ENCODE measurements at regions not wholly inside any gene's neighbourhood (a gene's known extent, or its start where the extent isn't known, plus 50 kb on each side); places are given as distances from the start of the nearest gene placed in this dataset.

- H3K36me3 ChIP-seq (ENCODE audit: low read depth), result no peaks in the 10 kb centered on the region
- H3K9me3 ChIP-seq (ENCODE audit: severe bottlenecking), result no peaks in the 10 kb centered on the region
- no peak for TF ChIP-seq CTCF (IDR thresholded peaks at IDR 0.05; ENCODE audit: poor library complexity, severe bottlenecking)
- H3K27me3 ChIP-seq (ENCODE audit: insufficient read depth, poor library complexity, severe bottlenecking), result no peaks in the 10 kb centered on the region
- H3K4me1 ChIP-seq (ENCODE audit: insufficient read depth, poor library complexity, severe bottlenecking), result no peaks in the 10 kb centered on the region
- H3K27ac ChIP-seq (ENCODE audit: poor library complexity, severe bottlenecking), result no peak overlapping the region
- DNase-seq (ENCODE audit: low spot score) (no peak), ATAC-seq (ENCODE audit: low read depth) (no peak)
- H3K4me3 ChIP-seq (ENCODE audit: severe bottlenecking), result no peak overlapping the region
Measured at GRCh38 chr10:83934062-83934461, 205.2 kb upstream of the GHITM start.

- TF ChIP-seq CTCF (IDR thresholded peaks at IDR 0.05; ENCODE audit: poor library complexity, severe bottlenecking), result no peak
- no peak for ATAC-seq (ENCODE audit: low read depth)
Measured at GRCh38 chr10:83934641-83935338, 204.5 kb upstream of the GHITM start.

GRCh38 chr10:83935339-83935736 lies 204.0 kb upstream of the GHITM start:
- Histone ChIP-seq H3K27me3 (ENCODE audit: insufficient read depth, poor library complexity, severe bottlenecking) (no peaks in the 10 kb centered on the region), H3K9me3 (ENCODE audit: severe bottlenecking) (no peaks in the 10 kb centered on the region), H3K4me1 (ENCODE audit: insufficient read depth, poor library complexity, severe bottlenecking) (no peaks in the 10 kb centered on the region), H3K27ac (ENCODE audit: poor library complexity, severe bottlenecking) (no peak overlapping the region), H3K36me3 (ENCODE audit: low read depth) (no peaks in the 10 kb centered on the region), H3K4me3 (ENCODE audit: severe bottlenecking) (no peak overlapping the region)
- DNase-seq (ENCODE audit: low spot score) (no peak), ATAC-seq (ENCODE audit: low read depth) (no peak)
- TF ChIP-seq CTCF (IDR thresholded peaks at IDR 0.05; ENCODE audit: poor library complexity, severe bottlenecking), result no peak

More at GRCh38 chr10:83934641-83935338, 204.5 kb upstream of the GHITM start:
- H3K27me3 ChIP-seq (ENCODE audit: insufficient read depth, poor library complexity, severe bottlenecking), result no peaks in the 10 kb centered on the region
- no peaks in the 10 kb centered on the region for H3K9me3 ChIP-seq (ENCODE audit: severe bottlenecking)
- H3K4me3 ChIP-seq (ENCODE audit: severe bottlenecking), result no peak overlapping the region
- H3K4me1 ChIP-seq (ENCODE audit: insufficient read depth, poor library complexity, severe bottlenecking), result no peaks in the 10 kb centered on the region
- H3K27ac ChIP-seq (ENCODE audit: poor library complexity, severe bottlenecking), result no peak overlapping the region
- DNase-seq (ENCODE audit: low spot score), result no peak
- no peaks in the 10 kb centered on the region for H3K36me3 ChIP-seq (ENCODE audit: low read depth)

- no peaks in the 10 kb centered on the region for H3K9me3 ChIP-seq (ENCODE audit: severe bottlenecking)
- no peak overlapping the region for H3K27ac ChIP-seq (ENCODE audit: poor library complexity, severe bottlenecking)
- no peaks in the 10 kb centered on the region for H3K36me3 ChIP-seq (ENCODE audit: low read depth)
- no peak for DNase-seq (ENCODE audit: low spot score)
- TF ChIP-seq CTCF (IDR thresholded peaks at IDR 0.05; ENCODE audit: poor library complexity, severe bottlenecking), result no peak
- no peaks in the 10 kb centered on the region for H3K4me1 ChIP-seq (ENCODE audit: insufficient read depth, poor library complexity, severe bottlenecking)
- no peaks in the 10 kb centered on the region for H3K27me3 ChIP-seq (ENCODE audit: insufficient read depth, poor library complexity, severe bottlenecking)
- no peak overlapping the region for H3K4me3 ChIP-seq (ENCODE audit: severe bottlenecking)
- no peak for ATAC-seq (ENCODE audit: low read depth)
Measured at GRCh38 chr10:83935911-83936310, 203.4 kb upstream of the GHITM start.

- Histone ChIP-seq H3K4me1 (ENCODE audit: insufficient read depth, poor library complexity, severe bottlenecking) (no peaks in the 10 kb centered on the region), H3K27ac (ENCODE audit: poor library complexity, severe bottlenecking) (no peak overlapping the region), H3K27me3 (ENCODE audit: insufficient read depth, poor library complexity, severe bottlenecking) (no peaks in the 10 kb centered on the region), H3K9me3 (ENCODE audit: severe bottlenecking) (no peaks in the 10 kb centered on the region), H3K36me3 (ENCODE audit: low read depth) (no peaks in the 10 kb centered on the region), H3K4me3 (ENCODE audit: severe bottlenecking) (no peak overlapping the region)
- DNase-seq (ENCODE audit: low spot score) (no peak), ATAC-seq (ENCODE audit: low read depth) (no peak)
- no peak for TF ChIP-seq CTCF (IDR thresholded peaks at IDR 0.05; ENCODE audit: poor library complexity, severe bottlenecking)
Measured at GRCh38 chr10:83937161-83937560, 202.1 kb upstream of the GHITM start.

Data from RWPE2 (cell line).